SHP77 treated with DMSO at 0.1 percent for 48 hours (cell line): ENCODE measurements at regions not wholly inside any gene's neighbourhood (a gene's known extent, or its start where the extent isn't known, plus 50 kb on each side); places are given as distances from the start of the nearest gene placed in this dataset.

Experiments used
- DNase-seq: peaks from one replicate; lab custom pipeline; 2025; lab: John Stamatoyannopoulos, UW

DNA sequence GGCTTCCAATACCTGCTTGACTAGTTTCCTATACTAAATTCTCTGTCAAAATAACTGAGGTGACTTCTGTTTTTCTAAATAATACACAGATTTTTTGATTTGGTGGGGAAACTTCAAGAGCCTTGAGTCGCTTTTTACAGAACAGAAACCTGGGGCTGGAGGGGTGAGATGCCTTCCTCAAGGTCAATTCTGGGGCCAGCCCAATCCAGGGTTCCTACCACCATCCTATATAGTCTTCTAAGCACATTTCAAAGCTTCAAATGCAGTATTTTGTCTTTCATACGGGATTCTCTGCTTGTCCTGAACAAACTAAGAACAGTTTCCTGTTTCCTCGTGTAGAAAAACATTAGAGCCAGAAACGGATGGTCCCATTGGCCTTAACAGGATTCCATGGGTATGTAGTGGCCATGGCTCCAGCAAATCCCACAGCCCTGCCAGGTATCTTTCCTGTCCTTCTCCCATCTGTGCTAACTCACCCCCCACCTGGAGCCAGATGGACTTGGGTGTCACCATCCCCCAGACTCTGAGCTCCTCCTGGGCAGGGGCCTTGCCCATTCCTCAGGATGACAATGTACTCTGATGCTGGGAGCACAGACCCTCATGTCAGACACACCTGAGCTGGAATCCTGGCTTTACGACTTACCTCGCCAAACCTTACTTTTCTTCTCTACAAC lies 146.9 kb downstream of the KLF13 start:
- DNase-seq = no peak

DNA sequence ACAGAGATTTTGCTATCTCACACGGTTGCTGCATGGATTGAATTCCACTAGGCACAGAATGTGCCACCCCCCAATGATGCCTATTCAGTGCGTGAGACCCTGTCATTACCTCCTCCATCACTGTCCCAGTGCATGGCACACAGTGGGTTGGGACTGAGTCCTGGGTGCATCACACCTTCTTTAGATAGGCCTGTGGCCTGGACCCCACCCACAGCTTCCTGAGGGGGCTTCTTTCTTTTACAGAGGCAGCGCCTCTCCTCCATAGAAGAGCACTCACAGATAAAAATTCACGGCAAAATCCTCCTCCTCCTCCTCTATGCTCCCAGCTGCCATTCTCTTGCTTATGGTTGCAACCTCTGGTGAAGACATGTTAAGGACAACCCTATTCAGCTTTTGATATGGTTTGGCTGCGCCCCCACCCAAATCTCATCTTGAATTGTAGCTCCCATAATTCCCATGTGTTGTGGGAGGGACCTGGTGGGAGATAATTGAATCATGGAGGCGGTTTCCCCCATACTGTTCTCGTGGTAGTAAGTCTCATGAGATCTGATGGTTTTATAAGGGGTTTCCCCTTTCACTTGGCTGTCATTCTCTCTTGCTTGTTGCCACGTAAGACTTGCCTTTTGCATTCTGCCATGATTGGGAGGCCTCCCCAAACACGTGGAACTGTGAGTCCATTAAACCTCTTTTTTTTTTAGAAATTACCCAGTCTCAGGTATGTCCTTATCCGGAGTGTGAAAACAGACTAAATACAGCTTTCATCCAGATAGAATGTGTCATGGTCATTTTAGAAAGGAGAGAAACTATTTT lies 147.6 kb downstream of the KLF13 start:
- no peak for DNase-seq

DNA sequence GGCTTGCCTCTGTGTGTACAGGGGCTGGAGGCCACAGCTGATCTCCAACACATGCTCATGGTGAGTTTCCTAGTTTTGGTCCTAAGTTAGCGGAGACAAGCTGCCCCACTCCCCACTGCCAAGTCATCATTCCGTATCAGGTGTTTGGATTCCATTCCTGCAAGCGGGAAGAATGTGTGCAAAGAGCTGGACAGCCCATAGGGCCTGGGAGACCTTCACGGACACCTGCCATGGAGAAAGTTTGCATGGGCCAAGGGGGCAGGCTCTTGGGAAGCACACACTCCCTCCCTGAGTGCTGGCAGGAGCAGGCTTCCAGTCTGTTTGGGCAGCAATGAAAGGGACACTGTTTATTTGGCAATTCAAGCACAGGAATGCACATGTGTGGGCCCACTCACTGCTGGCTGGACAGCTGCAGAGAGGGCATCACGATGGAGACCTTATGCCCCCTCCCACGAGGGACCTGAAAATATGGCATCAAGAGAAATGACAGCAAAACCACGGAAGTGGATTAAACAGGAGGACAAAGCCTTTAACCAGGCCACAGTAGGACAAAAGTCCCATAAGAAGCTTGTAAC lies 149.7 kb downstream of the KLF13 start:
- DNase-seq = no peak

DNA sequence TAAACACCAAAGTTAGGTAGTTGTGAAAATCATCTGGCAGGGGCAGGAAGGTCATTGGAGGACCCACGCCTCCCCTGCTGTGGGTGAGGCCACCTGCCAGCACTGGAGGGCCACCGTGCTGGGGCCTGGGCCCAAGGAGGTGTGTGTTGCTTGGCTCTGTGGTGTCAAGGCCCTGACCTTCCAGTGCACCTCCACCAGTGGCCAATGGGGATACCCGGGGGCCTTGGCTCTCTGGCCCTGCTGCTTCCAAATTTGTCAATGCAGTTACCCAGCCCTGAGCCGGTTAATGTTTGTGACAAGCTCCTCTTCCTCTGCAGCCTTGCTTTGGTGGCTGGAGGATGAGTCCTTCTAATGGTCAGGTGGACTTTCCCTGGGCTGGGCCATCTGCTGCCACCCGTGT lies 150.2 kb downstream of the KLF13 start:
- DNase-seq = no peak

DNA sequence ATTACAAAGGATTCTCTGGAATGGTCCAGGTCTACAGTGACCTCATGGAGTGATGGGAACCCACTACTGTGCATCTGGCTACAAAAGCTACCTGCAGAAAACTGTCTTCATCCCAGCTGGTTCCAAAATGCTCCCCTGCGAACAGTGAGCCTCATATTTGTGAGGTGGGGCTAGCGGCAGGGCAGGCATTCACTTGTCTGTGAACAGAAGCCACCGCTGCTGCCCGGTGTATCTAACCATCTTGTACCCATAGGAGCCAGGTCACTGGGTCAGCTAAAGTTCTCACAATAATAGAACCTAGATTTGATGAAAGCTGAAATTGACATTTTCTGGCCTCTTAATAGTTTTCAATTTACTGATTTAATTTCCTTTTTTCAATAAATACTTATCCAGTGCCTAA lies 150.7 kb downstream of the KLF13 start:
- no peak for DNase-seq

DNA sequence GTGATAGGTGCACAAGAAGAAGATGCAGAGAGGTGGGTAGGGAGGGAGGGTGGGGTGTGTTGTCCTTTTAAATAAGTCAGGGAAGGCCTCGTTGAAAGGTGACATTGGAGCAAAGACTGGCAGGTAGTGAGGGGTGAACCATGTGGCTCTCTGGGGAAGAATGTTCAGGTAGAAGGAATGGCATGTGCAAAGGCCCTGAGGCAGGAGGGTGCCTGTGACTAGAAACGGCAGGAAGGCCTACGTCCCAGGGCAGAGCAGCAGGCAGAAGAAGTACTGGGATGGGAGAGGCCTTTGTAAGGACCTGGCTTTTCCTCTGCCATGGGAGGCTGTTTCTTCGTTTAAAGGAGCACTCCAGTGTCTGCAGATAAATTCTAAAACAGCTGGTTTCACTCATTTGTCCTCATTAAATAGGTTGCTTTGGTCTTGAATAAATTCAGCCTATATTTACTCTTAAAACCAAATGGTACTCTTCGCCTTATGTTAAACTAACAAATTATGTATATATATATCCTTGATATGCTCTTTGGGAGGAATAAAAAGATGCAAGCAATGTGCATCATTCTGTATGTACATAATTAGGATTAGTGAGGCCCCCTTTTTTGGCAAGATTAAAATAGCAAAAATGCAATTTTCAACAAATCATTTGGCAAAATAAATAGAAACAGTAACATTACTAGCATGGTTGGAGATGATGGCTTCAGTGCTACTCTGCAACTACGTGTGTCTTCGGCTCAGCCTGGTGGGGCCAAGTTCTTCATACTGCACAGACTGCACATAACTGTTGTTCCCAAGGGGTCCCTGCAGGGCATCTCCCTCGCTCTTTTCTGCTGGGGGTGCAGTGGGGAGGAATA lies 151.4 kb downstream of the KLF13 start:
- no peak for DNase-seq

DNA sequence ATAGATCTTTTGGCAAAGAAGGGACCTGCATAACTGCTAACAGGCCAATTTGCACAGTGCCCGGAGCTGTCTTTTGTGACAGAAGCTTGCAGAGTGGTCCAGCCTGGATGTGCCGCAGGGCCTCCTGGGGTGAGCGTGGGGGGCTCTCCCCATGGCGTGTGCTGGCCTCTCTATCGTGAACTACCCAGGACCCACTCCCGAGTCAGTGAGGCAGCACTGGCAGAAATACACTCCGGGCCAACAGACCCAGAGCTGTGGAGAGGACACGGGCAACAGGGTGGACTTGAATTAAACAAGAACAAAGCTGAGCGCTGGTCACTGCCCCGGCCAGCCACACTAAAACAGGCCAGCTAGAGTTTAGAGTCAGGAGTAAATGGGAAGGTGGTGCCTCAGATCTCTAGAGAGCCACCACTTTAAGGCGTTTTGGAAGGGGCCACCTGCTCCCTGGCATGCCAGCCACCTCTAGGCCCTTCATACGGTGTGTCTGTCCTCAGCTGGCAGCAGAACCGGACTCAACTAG lies 152.1 kb downstream of the KLF13 start:
- DNase-seq = no peak

DNA sequence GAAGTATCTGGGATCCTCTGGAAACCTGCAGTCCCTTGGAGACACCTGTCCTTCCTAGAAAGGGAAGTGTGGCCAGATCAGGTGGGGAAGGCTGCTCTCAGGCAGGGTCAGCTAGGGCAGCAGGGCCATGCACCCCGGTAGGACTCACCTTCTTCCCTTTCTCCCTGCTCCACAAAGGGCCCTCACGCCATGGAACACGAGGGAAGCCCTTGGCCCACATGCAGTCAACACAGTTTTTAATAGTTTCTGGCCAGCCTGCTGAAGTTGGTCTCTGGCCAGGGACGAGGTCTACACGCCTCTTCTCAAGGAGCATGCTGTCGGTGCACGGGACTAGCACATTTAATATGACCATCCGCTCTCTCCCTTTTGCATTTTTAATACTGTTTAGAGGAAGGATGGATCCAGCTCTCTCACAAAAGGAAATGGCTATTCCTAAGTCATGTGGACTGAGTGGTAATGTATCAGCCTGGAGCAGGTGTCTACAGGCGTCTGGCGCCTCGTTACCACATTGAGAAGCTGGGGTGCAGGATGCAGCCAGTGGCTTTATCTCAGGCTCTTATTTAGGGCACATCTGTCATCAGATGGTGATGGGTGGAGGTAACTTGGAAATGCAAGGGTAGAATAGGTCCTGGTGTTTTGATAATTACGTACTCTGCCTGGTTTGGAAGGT lies 153.9 kb downstream of the KLF13 start:
- no peak for DNase-seq

DNA sequence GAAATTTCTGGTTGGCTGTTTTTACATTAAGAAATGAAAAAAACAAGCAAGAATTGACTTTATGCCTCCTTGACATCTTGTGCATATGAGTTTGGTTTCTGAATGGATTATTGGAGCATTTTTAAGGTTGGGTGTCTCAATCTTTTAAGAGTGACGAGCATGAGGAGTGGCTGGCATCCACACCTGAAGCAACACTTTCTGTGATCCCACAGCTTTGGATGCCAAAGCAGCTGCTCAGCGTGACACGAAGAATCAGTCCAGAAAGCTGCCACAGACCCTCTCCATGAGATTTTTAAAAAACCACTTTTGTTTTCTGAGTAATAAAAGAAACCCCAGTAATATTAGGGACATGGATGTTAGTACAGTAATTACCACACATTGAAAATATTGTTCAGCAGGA lies 154.5 kb downstream of the KLF13 start:
- no peak for DNase-seq

DNA sequence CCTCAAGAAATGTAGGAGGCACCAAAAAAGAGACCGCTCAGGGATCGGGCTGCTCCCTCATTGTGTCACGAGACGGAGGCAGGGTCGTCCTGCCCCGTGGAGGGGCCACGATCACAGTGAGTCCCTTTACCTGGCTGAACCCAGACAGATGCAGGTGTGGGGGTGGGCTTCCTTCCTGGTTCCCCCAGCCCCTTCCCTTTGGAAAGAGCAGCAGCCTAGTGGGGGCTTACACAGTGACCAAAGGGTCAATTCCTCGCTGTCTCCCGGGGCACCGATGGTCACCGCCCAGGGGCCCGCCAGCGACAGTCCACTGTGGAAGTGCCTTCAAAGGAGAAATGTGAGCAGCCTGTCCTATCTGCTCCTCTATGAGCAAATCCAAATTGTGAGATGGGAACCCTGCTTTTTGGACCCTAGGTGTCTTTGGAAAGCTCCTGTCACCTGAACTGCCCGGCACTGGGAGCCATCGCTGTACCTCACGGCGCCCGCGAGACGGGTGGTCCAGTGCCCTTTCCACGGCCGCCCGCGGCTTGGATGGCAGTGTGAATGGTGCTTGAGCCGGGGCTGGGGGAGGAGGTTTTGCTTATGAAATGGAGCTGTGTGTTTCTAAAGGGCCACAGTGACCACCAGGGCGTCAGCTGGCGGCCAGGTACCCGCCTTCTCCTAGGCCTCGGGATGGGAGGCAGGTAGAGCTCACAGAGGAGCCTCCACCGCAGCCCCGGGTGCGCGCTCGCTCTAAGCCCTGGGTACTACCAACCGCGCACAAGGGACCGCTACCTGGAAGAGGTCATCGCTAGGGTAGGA lies 155.7 kb downstream of the KLF13 start:
- no peak for DNase-seq

DNA sequence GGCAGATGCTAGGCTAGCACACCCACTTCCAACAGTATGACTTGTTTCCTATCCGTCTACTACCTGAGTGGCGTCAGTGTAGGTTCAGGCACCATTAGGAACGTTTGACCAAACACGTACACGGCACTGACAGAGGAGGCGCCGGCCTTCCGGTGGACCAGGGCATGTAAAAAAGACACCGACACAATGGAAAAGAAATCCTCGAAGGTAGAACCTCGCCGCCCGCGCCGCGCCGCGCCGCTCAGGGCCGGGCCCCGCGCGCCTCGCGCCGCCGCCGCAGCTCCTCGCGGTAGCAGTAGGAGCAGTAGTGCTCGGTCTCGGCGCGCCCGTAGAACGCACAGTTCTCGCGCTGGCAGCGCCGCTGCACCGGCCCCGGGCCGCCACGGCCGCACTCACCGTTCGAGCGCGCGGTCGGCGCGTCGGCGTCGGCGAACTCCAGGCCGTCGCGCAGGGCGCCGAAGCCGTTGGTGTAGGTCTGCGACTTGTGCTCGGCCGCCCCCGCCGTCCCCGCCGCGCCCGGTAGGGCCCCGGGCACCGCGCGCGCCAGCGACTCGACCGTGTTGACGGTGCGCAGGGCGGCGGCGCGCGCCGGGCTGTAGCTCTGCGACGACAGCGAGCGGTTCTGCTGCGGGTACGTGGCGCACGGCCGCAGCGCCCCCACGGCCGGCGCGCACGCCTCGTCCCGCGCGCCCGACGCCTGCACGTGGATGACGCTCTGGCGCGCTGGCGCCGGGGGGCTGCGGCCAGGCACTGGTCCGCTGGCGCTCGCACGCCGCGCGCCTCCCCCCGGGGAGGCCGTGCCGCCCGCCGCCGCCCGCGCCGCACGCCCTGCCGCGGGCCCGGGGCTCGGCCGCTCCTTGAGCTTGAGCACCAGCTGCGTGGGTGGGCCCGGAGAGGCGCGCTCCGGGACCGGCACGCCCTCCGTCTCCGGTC lies 156.7 kb downstream of the KLF13 start:
- no peak for DNase-seq

DNA sequence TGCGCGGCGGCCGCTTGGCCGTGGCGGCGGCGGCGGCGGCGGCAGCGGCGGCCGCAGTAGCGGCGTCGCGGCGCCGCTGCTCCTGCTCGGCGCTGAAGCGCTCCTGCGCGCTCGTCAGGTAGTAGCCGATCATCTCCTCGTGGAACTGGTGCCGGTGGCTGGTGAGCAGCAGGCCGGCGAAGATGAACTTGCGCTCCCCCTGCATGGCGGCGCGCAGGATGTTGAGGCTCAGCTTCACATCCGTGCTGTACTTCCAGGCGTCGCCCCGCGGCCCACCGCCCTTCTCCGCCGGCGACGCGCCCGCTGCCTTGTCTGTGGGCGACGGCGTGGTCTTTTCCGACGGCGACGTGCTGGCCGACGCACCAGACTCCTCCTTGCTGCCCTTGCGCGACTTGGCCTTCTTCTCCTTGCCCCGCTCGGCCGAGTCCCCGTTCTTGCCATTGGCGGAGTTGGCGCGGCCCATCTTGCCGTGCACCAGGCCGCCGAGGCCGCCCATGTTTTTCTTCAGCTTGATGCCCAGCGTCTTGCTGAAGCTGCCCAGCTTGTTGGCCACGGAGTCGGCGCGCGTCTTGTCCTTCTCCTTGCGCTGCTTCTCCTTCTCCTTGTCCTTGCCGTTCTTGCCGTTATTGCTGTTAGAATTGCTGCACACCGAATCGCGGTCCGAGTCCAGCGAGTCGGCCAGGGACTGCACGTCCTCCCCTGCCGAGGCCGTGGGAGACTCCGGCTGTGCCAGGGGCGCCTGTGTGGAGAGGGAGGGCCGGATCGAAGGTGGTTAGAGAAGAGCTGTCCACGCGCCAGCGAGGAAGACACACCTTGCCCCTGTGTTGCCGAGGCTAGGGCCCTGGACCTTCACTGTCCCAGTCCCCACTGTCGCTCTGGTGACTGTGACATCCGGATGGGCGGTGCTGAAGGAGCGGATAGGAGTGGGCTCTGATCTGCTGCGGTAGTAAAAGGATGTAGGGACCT lies 157.6 kb downstream of the KLF13 start:
- no peak for DNase-seq

DNA sequence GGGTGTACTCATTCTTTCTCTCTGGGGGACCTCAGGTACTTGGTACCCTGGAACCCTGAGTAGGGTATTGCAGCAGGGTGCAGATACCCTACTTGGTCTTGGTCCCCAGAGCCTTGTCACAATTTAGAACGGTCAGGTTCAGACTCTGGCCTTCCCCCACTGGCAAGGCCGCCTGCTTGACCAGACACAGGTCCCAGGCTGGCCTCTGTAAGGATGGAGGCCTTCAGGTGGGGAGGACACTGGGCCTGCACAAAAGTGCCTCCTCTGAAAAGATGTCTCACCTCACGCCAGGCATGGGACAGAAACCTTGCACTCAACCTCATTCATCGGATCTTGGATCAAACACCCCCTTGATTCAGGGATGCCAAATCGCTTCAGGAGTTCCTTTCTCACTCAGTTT lies 158.4 kb downstream of the KLF13 start:
- no peak for DNase-seq

DNA sequence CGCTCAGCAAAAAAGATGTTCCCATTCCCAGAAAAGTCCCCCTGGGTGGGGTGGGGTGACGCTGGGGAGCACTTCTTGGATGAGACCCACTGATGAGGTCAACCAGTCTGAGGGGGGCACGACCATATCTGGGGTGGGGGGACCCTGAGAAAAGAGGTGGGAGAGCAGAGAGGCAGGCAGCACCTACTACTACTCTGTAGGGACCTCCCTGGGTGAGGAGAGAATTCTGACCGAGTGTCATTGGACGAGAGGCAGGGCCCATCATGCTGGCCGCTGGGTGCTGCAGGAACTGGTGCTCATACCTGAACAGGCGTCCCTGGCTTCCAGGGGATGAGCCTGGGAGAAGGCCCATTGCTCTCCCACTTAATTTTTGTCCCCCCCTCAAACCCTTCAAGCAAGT lies 158.8 kb downstream of the KLF13 start:
- no peak for DNase-seq

DNA sequence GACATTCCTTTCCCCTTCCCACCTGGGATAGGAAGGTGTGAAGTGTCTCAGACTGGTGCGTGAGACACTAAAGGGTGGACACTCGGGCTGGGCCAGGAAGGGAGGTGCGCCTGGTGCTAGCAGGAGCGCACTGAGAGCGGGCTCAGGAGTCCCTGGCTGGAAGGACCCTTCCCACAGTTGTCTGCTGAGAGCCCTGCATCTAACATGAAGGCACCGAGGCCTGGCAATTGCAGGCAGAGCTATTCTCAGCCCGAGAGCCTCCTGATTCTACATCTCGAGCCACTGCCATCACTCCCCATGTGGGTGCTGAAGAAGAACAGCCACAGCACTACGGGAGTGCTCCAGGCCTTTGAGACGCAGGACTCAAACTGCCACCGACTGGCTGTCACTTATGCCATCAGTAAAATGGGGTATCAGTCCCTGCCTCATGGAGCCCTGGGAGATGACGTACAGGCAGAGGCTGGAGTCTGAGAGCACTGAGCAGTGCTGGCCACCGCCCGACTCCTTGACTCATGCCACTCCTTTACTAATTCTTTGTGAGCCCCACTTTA lies 159.4 kb downstream of the KLF13 start:
- no peak for DNase-seq

DNA sequence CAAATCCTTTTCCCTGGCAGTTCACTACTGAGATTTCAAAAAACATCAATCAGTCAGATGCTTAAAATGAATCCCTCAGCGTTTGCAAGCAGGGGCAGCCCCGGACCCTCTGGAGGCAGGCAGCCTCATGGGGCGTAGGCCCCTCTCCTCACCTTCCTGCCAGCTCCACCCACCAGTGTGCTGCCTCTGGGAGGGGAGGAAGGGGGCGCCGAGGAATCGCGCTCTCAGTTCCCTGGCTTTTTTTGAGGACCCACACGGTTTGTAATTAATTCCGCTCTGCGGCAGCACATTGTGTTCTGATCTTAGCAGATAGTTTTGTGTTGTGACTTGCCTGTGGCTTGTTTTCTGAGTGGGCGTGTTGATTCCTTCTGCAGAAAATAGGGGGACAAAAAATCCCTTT lies 159.9 kb downstream of the KLF13 start:
- no peak for DNase-seq

DNA sequence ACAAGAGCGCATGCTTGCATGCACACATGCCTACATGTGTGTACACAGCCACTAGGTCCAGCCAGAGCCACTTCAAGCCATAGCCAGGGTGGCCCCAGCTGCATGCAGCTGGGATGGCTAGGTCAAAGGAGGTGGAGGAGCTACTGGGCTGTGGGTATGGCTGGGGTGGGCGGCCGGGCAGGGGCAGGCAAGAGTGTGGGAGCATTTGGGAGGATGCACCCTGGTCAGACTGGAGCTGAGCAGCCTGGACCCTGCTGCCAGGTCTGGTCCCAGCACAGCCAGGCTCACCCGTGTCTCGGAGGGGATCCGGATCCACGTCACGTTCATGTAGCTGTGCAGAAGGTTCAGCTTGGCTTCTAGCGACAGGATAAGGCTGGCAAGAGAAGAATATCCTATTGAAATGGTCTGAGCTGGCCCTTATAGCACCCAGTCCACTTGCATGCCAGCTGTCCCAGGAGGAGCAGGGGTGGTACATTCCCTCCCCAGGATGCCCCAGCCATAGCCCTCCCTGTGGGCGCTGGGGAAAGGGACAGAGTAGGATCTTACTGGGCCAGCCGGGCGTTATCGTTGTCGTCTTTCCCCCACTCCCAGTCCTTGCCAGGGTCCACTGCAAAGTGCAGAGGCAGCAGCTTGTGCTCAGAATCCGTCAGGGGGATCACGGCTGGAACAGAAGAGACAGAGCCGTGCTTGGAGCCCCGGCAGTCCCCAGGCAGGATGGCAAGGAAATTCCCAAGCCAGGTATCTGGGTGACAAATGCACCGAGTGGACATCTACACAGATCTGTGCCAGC lies 160.5 kb downstream of the KLF13 start:
- no peak for DNase-seq
